Smooth muscle cell (in vitro differentiated cells): ENCODE measurements at regions not wholly inside any gene's neighbourhood (a gene's known extent, or its start where the extent isn't known, plus 50 kb on each side); places are given as distances from the start of the nearest gene placed in this dataset.

Source experiments
- DNase-seq: peaks from one replicate; lab custom pipeline; 2025; ENCODE audit not compliant: unreplicated experiment; lab: John Stamatoyannopoulos, UW
- H2AFZ ChIP-seq: fragments of 200-600 bp; sonication (generic); 2 replicates; pipeline ENCODE4 v1.6.0; 2016; ENCODE audit warnings: antibody characterized with exemption, low read depth, mild to moderate bottlenecking
- H3F3A ChIP-seq: fragments of 200-600 bp; sonication (generic); 2 replicates; pipeline ENCODE4 v1.6.0; 2017; ENCODE audit warnings: antibody characterized with exemption, low read depth
- H3K27ac ChIP-seq: fragments of 200-600 bp; sonication (generic); 2 replicates; pipeline ENCODE4 v1.5.1; 2016; ENCODE audit warnings: low read depth, mild to moderate bottlenecking
- H3K27me3 ChIP-seq: fragments of 200-600 bp; sonication (generic); 2 replicates; pipeline ENCODE4 v1.6.1; 2016; ENCODE audit warnings: low read depth, mild to moderate bottlenecking
- H3K36me3 ChIP-seq: fragments of 200-600 bp; sonication (generic); 2 replicates; pipeline ENCODE4 v1.5.1; 2016; ENCODE audit warnings: low read depth
- H3K4me1 ChIP-seq: fragments of 200-600 bp; sonication (generic); 2 replicates; pipeline ENCODE4 v1.5.1; 2016; ENCODE audit warnings: low read depth
- H3K4me2 ChIP-seq: fragments of 200-600 bp; sonication (generic); 2 replicates; pipeline ENCODE4 v1.6.0; 2016; ENCODE audit warnings: mild to moderate bottlenecking
- H3K4me3 ChIP-seq: fragments of 200-600 bp; sonication (generic); 2 replicates; pipeline ENCODE4 v1.5.1; 2016; ENCODE audit warnings: mild to moderate bottlenecking
- H3K79me2 ChIP-seq: fragments of 200-600 bp; sonication (generic); 2 replicates; pipeline ENCODE4 v1.6.0; 2016; ENCODE audit warnings: low read depth, mild to moderate bottlenecking
- H3K9ac ChIP-seq: fragments of 200-600 bp; sonication (generic); 2 replicates; pipeline ENCODE4 v1.6.0; 2016; ENCODE audit warnings: low read depth
- H3K9me3 ChIP-seq: fragments of 200-600 bp; sonication (generic); replicated peaks from 2 replicates; pipeline ENCODE4 v1.5.1; 2016; ENCODE audit warnings: low read depth
- H4K20me1 ChIP-seq: fragments of 200-600 bp; sonication (generic); 2 replicates; pipeline ENCODE4 v1.6.0; 2016; ENCODE audit warnings: low read depth
- CTCF ChIP-seq: fragments of 200-600 bp; sonication (generic); IDR thresholded peaks from 2 replicates; pipeline ENCODE4 v1.5.1; 2017; ENCODE audit warnings: borderline replicate concordance, mild to moderate bottlenecking, antibody characterized with exemption; ENCODE audit not compliant: insufficient read depth, poor library complexity, severe bottlenecking
- WGBS: methylation state at CpG from one replicate; pipeline ENCODE4 v1.1.7; 2016; ENCODE audit warnings: low lambda C conversion rate; 5-methylcytosine and 5-hydroxymethylcytosine counted together

- no peaks in the 10 kb centered on the region for H3K36me3 ChIP-seq
- no peak overlapping the region for H3K4me3 ChIP-seq
- H3K9ac ChIP-seq: peak overlapping the region; percentile 0
- WGBS: 57% methylated on average over 3 of the region's 3 CpGs
- no peaks in the 10 kb centered on the region for H3K9me3 ChIP-seq
- H4K20me1 ChIP-seq: no peaks in the 10 kb centered on the region
- H3K4me1 ChIP-seq: peaks cover 6% of the 10 kb centered on the region
- H3K4me2 ChIP-seq: peak overlapping the region; percentile 51
- no peaks in the 10 kb centered on the region for H3K79me2 ChIP-seq
- H3F3A ChIP-seq: no peaks in the 10 kb centered on the region
- DNase-seq: no peak
- peak overlapping the region; percentile 66 for H3K27ac ChIP-seq
- H3K27me3 ChIP-seq: no peaks in the 10 kb centered on the region
- TF ChIP-seq CTCF: no peak
- no peak overlapping the region for H2AFZ ChIP-seq
Observed at GRCh38 chr10:111211241-111211640, 134.4 kb downstream of the ADRA2A start.

GRCh38 chr10:111211706-111212105, 134.9 kb downstream of the ADRA2A start:
- peak overlapping the region; percentile 51 for H3K4me2 ChIP-seq
- H3K27me3 ChIP-seq: no peaks in the 10 kb centered on the region
- WGBS: 10% methylated on average over 3 of the region's 3 CpGs
- no peak for TF ChIP-seq CTCF
- peak overlapping the region; percentile 0 for H3K9ac ChIP-seq
- peak overlapping the region; percentile 66 for H3K27ac ChIP-seq
- H3K79me2 ChIP-seq: no peaks in the 10 kb centered on the region
- no peak overlapping the region for H2AFZ ChIP-seq
- H4K20me1 ChIP-seq: no peaks in the 10 kb centered on the region
- no peaks in the 10 kb centered on the region for H3K9me3 ChIP-seq
- H3K36me3 ChIP-seq: no peaks in the 10 kb centered on the region
- DNase-seq: no peak
- peaks cover 6% of the 10 kb centered on the region for H3K4me1 ChIP-seq
- H3K4me3 ChIP-seq: no peak overlapping the region
- H3F3A ChIP-seq: no peaks in the 10 kb centered on the region

GRCh38 chr10:111221682-111222480, 145.1 kb downstream of the ADRA2A start:
- Histone ChIP-seq H3K79me2 (no peaks in the 10 kb centered on the region), H3F3A (no peaks in the 10 kb centered on the region), H3K9ac (no peak overlapping the region), H4K20me1 (no peaks in the 10 kb centered on the region), H3K4me3 (no peak overlapping the region), H3K4me2 (no peak overlapping the region), H3K27ac (no peak overlapping the region), H3K9me3 (no peaks in the 10 kb centered on the region), H3K27me3 (peaks cover 6% of the 10 kb centered on the region), H2AFZ (no peak overlapping the region), H3K36me3 (no peaks in the 10 kb centered on the region), H3K4me1 (no peaks in the 10 kb centered on the region)
- 88% methylated on average over 10 of the region's 10 CpGs for WGBS
- no peak for TF ChIP-seq CTCF
- no peak for DNase-seq

- H3F3A ChIP-seq: no peaks in the 10 kb centered on the region
- DNase-seq: no peak
- H3K79me2 ChIP-seq: no peaks in the 10 kb centered on the region
- no peaks in the 10 kb centered on the region for H3K9me3 ChIP-seq
- peaks cover 6% of the 10 kb centered on the region for H3K27me3 ChIP-seq
- no peak overlapping the region for H3K4me3 ChIP-seq
- no peak overlapping the region for H3K4me2 ChIP-seq
- H3K4me1 ChIP-seq: no peaks in the 10 kb centered on the region
- no peak overlapping the region for H2AFZ ChIP-seq
- no peak overlapping the region for H3K9ac ChIP-seq
- H3K36me3 ChIP-seq: no peaks in the 10 kb centered on the region
- 79% methylated on average over 4 of the region's 4 CpGs for WGBS
- no peaks in the 10 kb centered on the region for H4K20me1 ChIP-seq
- no peak for TF ChIP-seq CTCF
- no peak overlapping the region for H3K27ac ChIP-seq
Observed at GRCh38 chr10:111222961-111223360, 146.1 kb downstream of the ADRA2A start.
